ENCODE measurements at regions not wholly inside any gene's neighbourhood (a gene's known extent, or its start where the extent isn't known, plus 50 kb on each side); places are given as distances from the start of the nearest gene placed in this dataset.

DNA sequence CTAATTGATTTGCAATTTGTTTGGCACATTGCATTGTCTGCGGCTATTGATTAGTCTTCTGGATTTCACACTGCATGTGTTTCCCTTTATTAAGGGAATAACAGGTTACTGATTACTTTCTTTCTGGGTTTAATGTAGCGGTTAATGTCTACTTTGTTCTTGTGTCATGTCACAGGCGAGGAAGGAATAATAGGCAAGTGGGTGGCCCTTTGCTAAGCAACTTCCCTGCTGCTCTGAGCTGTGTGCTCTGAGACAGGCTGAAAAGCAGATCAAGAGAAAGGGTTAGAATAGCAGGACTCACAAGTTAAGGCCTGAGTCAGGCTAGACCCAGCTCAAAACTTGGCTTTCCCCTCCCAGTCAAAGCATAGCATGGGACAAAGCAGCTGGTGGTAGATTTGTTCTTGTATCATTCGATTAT, 77.2 kb downstream of the NKX2-1 start:
- peaks cover 66% of the 10 kb centered on the region for H3K27me3 Mint-ChIP-seq (ENCODE audit: insufficient read depth, low read depth)

DNA sequence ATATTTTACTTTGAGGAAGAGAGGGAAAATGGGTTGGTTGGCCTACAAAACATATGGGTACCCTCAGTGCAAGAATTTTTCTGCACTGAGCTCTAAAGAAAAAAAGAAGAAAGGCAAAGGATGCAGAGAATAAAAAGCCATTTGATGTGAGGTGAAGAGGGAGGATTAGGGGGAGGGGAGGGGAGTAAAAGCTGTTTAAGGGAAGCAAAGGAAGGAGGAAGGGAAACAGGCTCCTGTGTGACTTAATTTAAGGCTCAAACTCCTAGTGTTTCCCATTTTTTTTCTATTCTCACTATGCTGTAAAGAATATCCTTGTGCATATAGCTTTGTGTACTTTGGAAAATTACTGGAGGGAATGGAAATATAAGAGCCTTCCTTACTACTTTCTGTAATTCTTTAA, 78.7 kb downstream of the NKX2-1 start:
- H3K27ac Mint-ChIP-seq, result no peak overlapping the region

More for the DNA sequence above, 77.2 kb downstream of the NKX2-1 start:
- no peak overlapping the region for H3K9ac ChIP-seq
- no peaks in the 10 kb centered on the region for H3K9me3 ChIP-seq (ENCODE audit: low read depth)
- H3K36me3 ChIP-seq, result no peaks in the 10 kb centered on the region
- H3K4me1 Mint-ChIP-seq, result peaks cover 26% of the 10 kb centered on the region
- peaks cover 61% of the 10 kb centered on the region for H4K20me1 ChIP-seq (ENCODE audit: low read depth)
- peaks cover 90% of the 10 kb centered on the region for H3K27me3 ChIP-seq
- TF ChIP-seq EZH2phosphoT487 (IDR thresholded peaks at IDR 0.05) (peak; percentile 100), EZH2 (IDR thresholded peaks at IDR 0.05) (no peak)
- H3K79me2 ChIP-seq (ENCODE audit: low read depth), result no peaks in the 10 kb centered on the region
- H3K27ac Mint-ChIP-seq, result no peak overlapping the region
- no peak overlapping the region for H3K4me3 ChIP-seq
- peaks cover 54% of the 10 kb centered on the region for H3F3A ChIP-seq (ENCODE audit: low read depth)
- peak; percentile 94 for DNase-seq (ENCODE audit: low spot score)
- H3K4me3 Mint-ChIP-seq, result no peak overlapping the region
- peaks cover 47% of the 10 kb centered on the region for H3K4me1 ChIP-seq
- H3K4me2 ChIP-seq, result peak overlapping the region; percentile 62
- H3K27ac ChIP-seq, result no peak overlapping the region
- H3K9me3 Mint-ChIP-seq, result no peaks in the 10 kb centered on the region
- H2AFZ ChIP-seq (replicated peaks), result no peak overlapping the region
- H3K36me3 Mint-ChIP-seq, result no peaks in the 10 kb centered on the region

DNA sequence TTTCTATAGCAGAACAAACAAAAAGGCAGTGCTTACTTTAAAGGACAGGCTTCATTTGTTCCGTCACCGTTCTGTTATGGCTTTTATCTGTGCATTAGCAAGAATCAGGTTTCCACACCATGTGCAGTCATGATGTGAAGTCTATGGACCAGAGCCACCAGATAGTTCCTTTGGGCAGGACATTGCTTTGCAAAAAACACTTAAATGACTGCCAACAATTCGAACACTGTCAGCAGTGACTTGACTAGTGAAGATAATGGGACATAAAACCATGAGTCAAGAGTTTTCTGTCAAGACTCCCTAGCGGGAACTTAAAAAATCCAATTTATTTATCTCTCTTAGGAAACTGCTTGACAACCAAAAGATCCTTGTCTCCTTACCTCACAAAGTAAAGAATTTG, 80.3 kb downstream of the NKX2-1 start:
- Mint-ChIP-seq H3K27me3 (ENCODE audit: insufficient read depth, low read depth) (peaks cover 53% of the 10 kb centered on the region), H3K36me3 (no peaks in the 10 kb centered on the region), H3K27ac (no peak overlapping the region), H3K4me1 (peaks cover 26% of the 10 kb centered on the region), H3K9me3 (no peaks in the 10 kb centered on the region), H3K4me3 (no peak overlapping the region)
- H3F3A ChIP-seq (ENCODE audit: low read depth), result peaks cover 52% of the 10 kb centered on the region
- H3K36me3 ChIP-seq, result no peaks in the 10 kb centered on the region
- peaks cover 47% of the 10 kb centered on the region for H3K4me1 ChIP-seq
- no peak for TF ChIP-seq EZH2phosphoT487 (IDR thresholded peaks at IDR 0.05)
- no peak for TF ChIP-seq EZH2 (IDR thresholded peaks at IDR 0.05)
- TF ChIP-seq, protein P1, sequence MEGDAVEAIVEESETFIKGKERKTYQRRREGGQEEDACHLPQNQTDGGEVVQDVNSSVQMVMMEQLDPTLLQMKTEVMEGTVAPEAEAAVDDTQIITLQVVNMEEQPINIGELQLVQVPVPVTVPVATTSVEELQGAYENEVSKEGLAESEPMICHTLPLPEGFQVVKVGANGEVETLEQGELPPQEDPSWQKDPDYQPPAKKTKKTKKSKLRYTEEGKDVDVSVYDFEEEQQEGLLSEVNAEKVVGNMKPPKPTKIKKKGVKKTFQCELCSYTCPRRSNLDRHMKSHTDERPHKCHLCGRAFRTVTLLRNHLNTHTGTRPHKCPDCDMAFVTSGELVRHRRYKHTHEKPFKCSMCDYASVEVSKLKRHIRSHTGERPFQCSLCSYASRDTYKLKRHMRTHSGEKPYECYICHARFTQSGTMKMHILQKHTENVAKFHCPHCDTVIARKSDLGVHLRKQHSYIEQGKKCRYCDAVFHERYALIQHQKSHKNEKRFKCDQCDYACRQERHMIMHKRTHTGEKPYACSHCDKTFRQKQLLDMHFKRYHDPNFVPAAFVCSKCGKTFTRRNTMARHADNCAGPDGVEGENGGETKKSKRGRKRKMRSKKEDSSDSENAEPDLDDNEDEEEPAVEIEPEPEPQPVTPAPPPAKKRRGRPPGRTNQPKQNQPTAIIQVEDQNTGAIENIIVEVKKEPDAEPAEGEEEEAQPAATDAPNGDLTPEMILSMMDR (IDR thresholded peaks at IDR 0.05), result no peak
- H2AFZ ChIP-seq (replicated peaks), result no peak overlapping the region
- peaks cover 90% of the 10 kb centered on the region for H3K27me3 ChIP-seq
- peaks cover 47% of the 10 kb centered on the region for H4K20me1 ChIP-seq (ENCODE audit: low read depth)
- H3K9me3 ChIP-seq (ENCODE audit: low read depth), result no peaks in the 10 kb centered on the region
- no peak for DNase-seq (ENCODE audit: low spot score)
- no peak overlapping the region for H3K27ac ChIP-seq
- H3K9ac ChIP-seq, result no peak overlapping the region
- no peak overlapping the region for H3K4me3 ChIP-seq
- H3K79me2 ChIP-seq (ENCODE audit: low read depth), result no peaks in the 10 kb centered on the region
- H3K4me2 ChIP-seq, result no peak overlapping the region

More for the DNA sequence above, 78.7 kb downstream of the NKX2-1 start:
- no peaks in the 10 kb centered on the region for H3K9me3 ChIP-seq (ENCODE audit: low read depth)
- H3K27me3 Mint-ChIP-seq (ENCODE audit: insufficient read depth, low read depth), result peaks cover 60% of the 10 kb centered on the region
- H3F3A ChIP-seq (ENCODE audit: low read depth), result peaks cover 54% of the 10 kb centered on the region
- H3K27me3 ChIP-seq, result peaks cover 90% of the 10 kb centered on the region
- H3K9me3 Mint-ChIP-seq, result no peaks in the 10 kb centered on the region
- H3K4me3 ChIP-seq, result peak overlapping the region; percentile 23
- peak; percentile 64 for DNase-seq (ENCODE audit: low spot score)
- peaks cover 54% of the 10 kb centered on the region for H4K20me1 ChIP-seq (ENCODE audit: low read depth)
- H3K36me3 Mint-ChIP-seq, result no peaks in the 10 kb centered on the region
- TF ChIP-seq EZH2 (IDR thresholded peaks at IDR 0.05), result no peak
- no peak for TF ChIP-seq EZH2phosphoT487 (IDR thresholded peaks at IDR 0.05)
- no peak overlapping the region for H3K27ac ChIP-seq
- no peaks in the 10 kb centered on the region for H3K79me2 ChIP-seq (ENCODE audit: low read depth)
- H3K4me1 Mint-ChIP-seq, result peaks cover 26% of the 10 kb centered on the region
- no peak overlapping the region for H3K9ac ChIP-seq
- H3K4me1 ChIP-seq, result peaks cover 47% of the 10 kb centered on the region
- H3K36me3 ChIP-seq, result no peaks in the 10 kb centered on the region
- H3K4me2 ChIP-seq, result peak overlapping the region; percentile 62
- no peak overlapping the region for H2AFZ ChIP-seq (replicated peaks)
- no peak overlapping the region for H3K4me3 Mint-ChIP-seq

DNA sequence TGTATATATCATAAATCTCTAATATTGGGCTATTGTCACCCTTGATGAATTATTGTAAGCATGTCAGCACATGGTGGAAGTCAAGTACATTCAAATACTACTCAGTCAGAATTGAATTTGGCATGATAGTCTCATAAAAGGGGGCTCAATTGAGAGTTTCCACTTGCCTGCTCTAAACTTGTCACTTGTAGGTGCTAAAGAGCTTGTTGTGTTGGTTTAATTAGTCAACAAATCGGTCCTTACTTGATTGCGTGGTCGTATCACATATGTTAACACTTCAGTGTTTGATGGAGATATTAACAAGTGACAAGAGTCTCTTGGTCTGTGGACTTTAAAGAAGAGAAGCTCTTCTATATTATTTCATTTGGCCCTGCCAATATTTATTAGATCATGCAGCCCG, 81.1 kb downstream of the NKX2-1 start:
- H3K4me3 Mint-ChIP-seq, result no peak overlapping the region
- Histone ChIP-seq H3K4me2 (no peak overlapping the region), H3K9me3 (ENCODE audit: low read depth) (no peaks in the 10 kb centered on the region), H3K27ac (no peak overlapping the region), H3K4me1 (peaks cover 40% of the 10 kb centered on the region), H3K36me3 (no peaks in the 10 kb centered on the region), H3K4me3 (no peak overlapping the region), H4K20me1 (ENCODE audit: low read depth) (peaks cover 38% of the 10 kb centered on the region), H3K9ac (no peak overlapping the region), H3K27me3 (peaks cover 90% of the 10 kb centered on the region), H2AFZ (replicated peaks) (no peak overlapping the region), H3F3A (ENCODE audit: low read depth) (peaks cover 43% of the 10 kb centered on the region), H3K79me2 (ENCODE audit: low read depth) (no peaks in the 10 kb centered on the region)
- H3K27ac Mint-ChIP-seq, result no peak overlapping the region
- peaks cover 55% of the 10 kb centered on the region for H3K27me3 Mint-ChIP-seq (ENCODE audit: insufficient read depth, low read depth)
- H3K9me3 Mint-ChIP-seq, result no peaks in the 10 kb centered on the region
- no peak for DNase-seq (ENCODE audit: low spot score)
- H3K4me1 Mint-ChIP-seq, result peaks cover 23% of the 10 kb centered on the region
- TF ChIP-seq EZH2 (IDR thresholded peaks at IDR 0.05) (no peak), EZH2phosphoT487 (IDR thresholded peaks at IDR 0.05) (no peak)
- TF ChIP-seq, protein P1 (IDR thresholded peaks at IDR 0.05), result no peak
- H3K36me3 Mint-ChIP-seq, result no peaks in the 10 kb centered on the region
